ENCODE measurements at regions not wholly inside any gene's neighbourhood (a gene's known extent, or its start where the extent isn't known, plus 50 kb on each side); places are given as distances from the start of the nearest gene placed in this dataset.

- intact Hi-C loops (cut with micrococcal nuclease; ENCODE audit: unreplicated experiment): no loop called here
- H3K4me1 ChIP-seq (ENCODE audit: insufficient read depth, low read length, poor library complexity, severe bottlenecking): no peaks in the 10 kb centered on the region
- H3K9me2 ChIP-seq (ENCODE audit: insufficient read depth, low read length): no peaks in the 10 kb centered on the region
- H3K36me3 ChIP-seq (ENCODE audit: insufficient read depth, low read length): no peaks in the 10 kb centered on the region
- DNase-seq (ENCODE audit: low spot score): no peak
- no peak overlapping the region for H3K4me3 ChIP-seq (ENCODE audit: low read depth, low read length, poor library complexity, severe bottlenecking)
- no peaks in the 10 kb centered on the region for H3K9me3 ChIP-seq (ENCODE audit: low read length)
- TF ChIP-seq EZH2phosphoT487 (IDR thresholded peaks at IDR 0.05; ENCODE audit: borderline replicate concordance, low read depth, low read length) (no peak), CTCF (conservative IDR thresholded peaks at IDR 0.05; ENCODE audit: low read length) (no peak)
- POLR2A ChIA-PET: no interaction called here
- no peak overlapping the region for H3K27ac ChIP-seq (ENCODE audit: low read depth, low read length, poor library complexity, severe bottlenecking)
- H3K4me2 ChIP-seq (ENCODE audit: low read length): no peak overlapping the region
- CTCF ChIA-PET (ENCODE audit: unreplicated experiment): no interaction called here
- no TSS peak for BruUV-seq (replicated peaks)
- no peaks in the 10 kb centered on the region for H4K20me1 ChIP-seq (ENCODE audit: insufficient read depth, low read length)
- H3K79me2 ChIP-seq (ENCODE audit: insufficient read depth, low read depth, low read length): no peaks in the 10 kb centered on the region
- H2AFZ ChIP-seq (ENCODE audit: low read length): no peak overlapping the region
These were observed 106.4 kb downstream of the IRX5 start for GRCh38 chr16:55037046-55037445.

DNA sequence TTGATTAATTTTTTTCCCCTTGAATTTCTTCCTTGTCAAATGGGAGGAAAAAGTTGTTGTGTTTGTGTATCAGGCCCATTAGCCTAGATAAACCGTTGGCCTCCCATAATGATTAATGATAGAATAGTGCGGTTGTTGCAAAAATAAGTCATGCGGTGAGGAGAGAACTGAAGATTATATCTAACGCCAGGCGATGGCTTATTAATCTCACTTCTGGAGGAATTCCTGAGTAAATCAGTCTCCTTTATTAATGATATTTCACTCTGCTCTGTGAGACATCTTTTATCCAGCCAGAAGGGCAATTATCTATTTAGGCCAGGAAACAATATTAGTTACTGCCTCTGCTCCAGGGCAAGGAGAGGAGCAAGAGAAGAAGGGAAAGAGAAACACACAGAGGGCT is 107.3 kb downstream of the IRX5 start:
- no peak overlapping the region for H2AFZ ChIP-seq (ENCODE audit: low read length)
- BruUV-seq (replicated peaks): no TSS peak
- no peaks in the 10 kb centered on the region for H4K20me1 ChIP-seq (ENCODE audit: insufficient read depth, low read length)
- no peaks in the 10 kb centered on the region for H3K79me2 ChIP-seq (ENCODE audit: insufficient read depth, low read depth, low read length)
- no peaks in the 10 kb centered on the region for H3K36me3 ChIP-seq (ENCODE audit: insufficient read depth, low read length)
- POLR2A ChIA-PET: no interaction called here
- CTCF ChIA-PET (ENCODE audit: unreplicated experiment): no interaction called here
- H3K4me3 ChIP-seq (ENCODE audit: low read depth, low read length, poor library complexity, severe bottlenecking): no peak overlapping the region
- TF ChIP-seq EZH2phosphoT487 (IDR thresholded peaks at IDR 0.05; ENCODE audit: borderline replicate concordance, low read depth, low read length): no peak
- TF ChIP-seq CTCF (conservative IDR thresholded peaks at IDR 0.05; ENCODE audit: low read length): no peak
- DNase-seq (ENCODE audit: low spot score): no peak
- intact Hi-C loops (cut with micrococcal nuclease; ENCODE audit: unreplicated experiment): no loop called here
- H3K27ac ChIP-seq (ENCODE audit: low read depth, low read length, poor library complexity, severe bottlenecking): no peak overlapping the region
- H3K9me2 ChIP-seq (ENCODE audit: insufficient read depth, low read length): no peaks in the 10 kb centered on the region
- no peak overlapping the region for H3K4me2 ChIP-seq (ENCODE audit: low read length)
- H3K4me1 ChIP-seq (ENCODE audit: insufficient read depth, low read length, poor library complexity, severe bottlenecking): no peaks in the 10 kb centered on the region
- H3K9me3 ChIP-seq (ENCODE audit: low read length): no peaks in the 10 kb centered on the region

- TF ChIP-seq CTCF (conservative IDR thresholded peaks at IDR 0.05; ENCODE audit: low read length) (no peak), EZH2phosphoT487 (IDR thresholded peaks at IDR 0.05; ENCODE audit: borderline replicate concordance, low read depth, low read length) (no peak)
- no peak overlapping the region for H2AFZ ChIP-seq (ENCODE audit: low read length)
- no peak overlapping the region for H3K27ac ChIP-seq (ENCODE audit: low read depth, low read length, poor library complexity, severe bottlenecking)
- H3K79me2 ChIP-seq (ENCODE audit: insufficient read depth, low read depth, low read length): no peaks in the 10 kb centered on the region
- H3K9me3 ChIP-seq (ENCODE audit: low read length): no peaks in the 10 kb centered on the region
- no peak overlapping the region for H3K4me3 ChIP-seq (ENCODE audit: low read depth, low read length, poor library complexity, severe bottlenecking)
- no TSS peak for BruUV-seq (replicated peaks)
- no peaks in the 10 kb centered on the region for H3K36me3 ChIP-seq (ENCODE audit: insufficient read depth, low read length)
- ChIA-PET CTCF (ENCODE audit: unreplicated experiment) (no interaction called here), POLR2A (no interaction called here)
- DNase-seq (ENCODE audit: low spot score): no peak
- no peaks in the 10 kb centered on the region for H4K20me1 ChIP-seq (ENCODE audit: insufficient read depth, low read length)
- intact Hi-C loops (cut with micrococcal nuclease; ENCODE audit: unreplicated experiment): no loop called here
- H3K4me1 ChIP-seq (ENCODE audit: insufficient read depth, low read length, poor library complexity, severe bottlenecking): no peaks in the 10 kb centered on the region
- no peaks in the 10 kb centered on the region for H3K9me2 ChIP-seq (ENCODE audit: insufficient read depth, low read length)
- H3K4me2 ChIP-seq (ENCODE audit: low read length): no peak overlapping the region
These were observed 108.4 kb downstream of the IRX5 start for GRCh38 chr16:55039042-55039441.
